RPMI7951 (cell line): ENCODE measurements at regions not wholly inside any gene's neighbourhood (a gene's known extent, or its start where the extent isn't known, plus 50 kb on each side); places are given as distances from the start of the nearest gene placed in this dataset.
"Not testable (repeated sequence)": the region's sequence is repeated elsewhere in the genome, so short reads cannot be mapped to it uniquely, and the experiment has no call there.

Experiments
- DNase-seq: peaks from one replicate; pipeline ENCODE4 v3.0.0-alpha.2; 2012; ENCODE audit warnings: low read depth

- DNase-seq, result no peak
Measured at GRCh38 chr6:81969011-81969410, 216.5 kb upstream of the TENT5A start.

DNA sequence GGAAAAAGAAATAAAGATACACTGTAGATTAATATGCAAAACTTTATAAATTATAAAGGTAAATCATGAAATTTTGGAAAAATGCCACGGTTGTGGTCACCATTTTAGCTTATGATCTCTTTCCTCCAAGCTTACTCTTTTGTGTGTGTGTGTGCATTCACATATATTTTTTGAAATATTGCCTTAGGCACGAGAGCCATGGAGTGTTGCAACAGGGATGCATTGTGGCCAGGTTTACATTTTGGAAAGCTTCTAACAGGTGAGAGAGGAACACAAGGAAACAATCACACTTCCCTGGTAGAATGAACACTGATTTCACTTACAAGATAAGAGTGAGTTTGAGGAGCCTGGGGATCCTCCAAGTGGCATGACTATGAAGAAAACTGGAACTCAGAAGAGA lies 214.5 kb upstream of the TENT5A start:
- no peak for DNase-seq

GRCh38 chr6:81962198-81962597 lies 209.7 kb upstream of the TENT5A start:
- peak; percentile 30 for DNase-seq

DNA sequence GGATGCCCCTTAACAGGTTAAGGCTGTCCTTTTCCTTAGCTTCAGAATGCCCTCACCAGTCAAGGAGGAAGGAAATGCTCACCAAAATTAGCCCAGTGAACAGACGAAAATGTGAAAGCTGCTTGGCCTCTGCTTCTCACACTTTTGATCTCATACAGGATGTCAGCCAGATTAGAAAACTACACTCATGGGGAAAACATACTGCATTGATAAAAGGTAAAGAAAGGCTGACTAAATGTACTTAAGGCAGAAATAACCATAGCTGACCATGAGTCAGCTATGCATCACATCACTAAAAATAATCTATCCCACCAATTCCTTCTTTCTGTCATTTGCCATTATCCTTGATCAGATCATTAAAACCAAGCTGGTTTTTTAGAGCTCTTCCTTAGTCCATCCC lies 198.4 kb upstream of the TENT5A start:
- DNase-seq, result peak; percentile 77

DNA sequence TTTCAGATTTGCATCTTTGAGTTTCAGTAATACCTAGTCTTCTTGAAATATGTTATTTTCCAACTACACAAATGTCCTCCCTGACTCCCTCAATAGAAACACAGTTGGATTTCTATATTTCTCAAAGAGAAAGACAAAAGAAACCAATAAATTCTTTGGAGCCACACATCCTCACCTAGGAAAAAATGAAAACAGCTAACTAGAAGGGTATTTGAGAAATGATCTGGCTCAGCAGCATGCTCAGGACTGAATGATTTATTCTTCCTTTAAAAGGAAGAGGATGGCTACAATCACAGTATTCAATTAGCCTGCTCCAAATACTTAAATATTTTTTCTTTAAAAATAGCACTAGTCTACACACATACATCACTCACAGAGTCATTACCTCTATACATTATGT lies 196.4 kb upstream of the TENT5A start:
- no peak for DNase-seq

DNA sequence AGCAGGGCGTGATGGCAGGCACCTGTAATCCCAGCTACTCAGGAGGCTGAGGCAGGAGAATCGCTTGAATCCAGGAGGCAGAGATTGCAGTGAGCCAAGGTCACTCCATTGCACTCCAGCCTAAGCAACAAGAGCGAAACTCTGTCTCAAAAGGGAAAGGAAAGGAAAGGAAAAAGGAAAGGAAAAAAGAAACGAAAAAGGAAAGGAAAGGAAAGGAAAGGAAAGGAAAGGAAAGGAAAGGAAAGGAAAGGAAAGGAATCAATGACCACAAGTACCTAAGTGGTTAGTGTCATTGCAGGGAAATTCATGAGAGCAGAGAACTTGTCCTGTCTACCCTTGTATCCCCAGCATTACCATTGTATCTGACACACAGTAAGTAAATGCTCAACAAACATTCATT lies 195.7 kb upstream of the TENT5A start:
- not testable (repeated sequence) for DNase-seq

- DNase-seq, result no peak
Measured at GRCh38 chr6:81944661-81945060, 192.2 kb upstream of the TENT5A start.

DNA sequence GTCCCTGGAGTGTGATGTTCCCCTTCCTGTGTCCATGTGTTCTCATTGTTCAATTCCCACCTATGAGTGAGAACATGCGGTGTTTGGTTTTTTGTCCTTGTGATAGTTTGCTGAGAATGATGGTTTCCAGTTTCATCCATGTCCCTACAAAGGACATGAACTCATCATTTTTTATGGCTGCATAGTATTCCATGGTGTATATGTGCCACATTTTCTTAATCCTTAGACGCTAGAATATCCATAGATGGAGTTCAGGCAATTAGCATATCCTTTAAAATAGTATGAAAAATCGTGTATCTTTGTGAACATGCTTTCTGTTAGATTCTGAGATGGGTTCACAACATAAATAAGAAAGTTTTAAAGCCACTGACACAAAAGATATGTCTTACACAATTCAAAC lies 190.4 kb upstream of the TENT5A start:
- DNase-seq, result not testable (repeated sequence)

DNA sequence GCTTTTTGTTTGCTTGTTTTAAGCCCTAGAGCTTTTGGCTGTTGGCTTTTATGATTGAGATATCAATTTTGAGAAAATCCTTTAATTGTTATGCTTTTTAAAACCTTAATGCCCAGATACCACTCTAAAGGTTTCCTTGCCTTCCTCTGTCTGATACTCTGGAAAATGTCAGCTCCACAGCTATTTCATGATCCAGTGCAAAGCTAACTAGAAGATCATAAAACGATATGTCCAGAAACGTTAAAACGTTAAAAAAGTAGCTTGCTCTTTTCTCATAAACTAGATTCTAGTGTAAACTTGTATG lies 189.5 kb upstream of the TENT5A start:
- DNase-seq, result no peak

GRCh38 chr6:81940451-81940985 lies 188.0 kb upstream of the TENT5A start:
- DNase-seq, result no peak

DNA sequence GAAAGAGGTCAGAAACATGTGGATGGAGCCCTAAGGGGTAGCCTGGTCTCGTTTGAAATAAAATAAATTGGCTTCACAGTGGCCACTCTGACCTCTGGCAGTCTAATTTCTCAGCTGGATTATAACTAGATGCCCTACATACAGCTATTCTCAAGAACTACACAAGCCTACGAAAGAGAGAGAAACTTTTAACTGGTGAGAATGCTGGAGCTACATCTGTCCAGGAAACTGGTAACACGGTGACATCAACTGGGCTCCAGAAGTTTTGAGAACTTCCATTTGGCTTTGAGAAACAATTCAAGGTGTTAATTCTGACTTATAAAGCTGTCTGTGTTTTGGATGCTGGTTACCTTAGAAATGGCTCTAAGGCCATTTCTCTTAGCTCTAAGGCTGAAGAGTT lies 187.3 kb upstream of the TENT5A start:
- no peak for DNase-seq

DNA sequence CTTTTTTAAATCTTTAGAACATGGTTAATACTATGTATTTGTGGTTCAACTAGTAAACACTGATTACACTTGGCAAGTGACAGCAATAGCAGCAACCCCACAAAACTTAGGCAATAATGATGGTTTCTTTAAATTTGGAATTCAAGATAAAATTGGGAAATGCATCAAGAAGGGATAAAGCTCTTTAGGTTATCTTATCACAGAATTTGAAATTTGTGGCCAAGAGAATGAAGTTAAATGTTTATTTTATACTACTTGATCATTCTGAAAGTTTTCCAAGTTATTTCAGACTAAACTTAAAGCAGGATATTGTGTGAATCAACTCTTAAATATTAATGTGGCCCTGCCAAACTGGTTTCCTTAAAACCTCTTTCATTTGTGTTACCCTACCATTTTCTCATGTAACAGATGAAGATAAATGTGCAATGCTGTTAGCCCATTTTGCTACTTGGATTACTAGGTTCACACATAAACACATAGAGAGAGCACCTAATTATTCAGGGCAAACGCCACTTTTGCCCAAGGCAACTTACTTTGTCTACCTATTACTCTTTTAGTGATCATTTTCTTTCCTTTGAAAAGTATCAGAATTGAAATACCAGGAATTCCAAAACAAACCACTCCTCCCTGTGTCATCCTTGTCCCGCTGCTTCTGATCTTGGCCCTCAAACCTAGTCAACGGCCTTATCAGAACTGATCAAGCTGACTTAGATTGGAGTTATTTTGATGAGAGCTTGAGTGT lies 186.7 kb upstream of the TENT5A start:
- DNase-seq, result peak; percentile 63

GRCh38 chr6:81938014-81938856 lies 185.8 kb upstream of the TENT5A start:
- peak; percentile 93 for DNase-seq

- peak; percentile 66 for DNase-seq
Measured at GRCh38 chr6:81937296-81937937, 184.9 kb upstream of the TENT5A start.

DNA sequence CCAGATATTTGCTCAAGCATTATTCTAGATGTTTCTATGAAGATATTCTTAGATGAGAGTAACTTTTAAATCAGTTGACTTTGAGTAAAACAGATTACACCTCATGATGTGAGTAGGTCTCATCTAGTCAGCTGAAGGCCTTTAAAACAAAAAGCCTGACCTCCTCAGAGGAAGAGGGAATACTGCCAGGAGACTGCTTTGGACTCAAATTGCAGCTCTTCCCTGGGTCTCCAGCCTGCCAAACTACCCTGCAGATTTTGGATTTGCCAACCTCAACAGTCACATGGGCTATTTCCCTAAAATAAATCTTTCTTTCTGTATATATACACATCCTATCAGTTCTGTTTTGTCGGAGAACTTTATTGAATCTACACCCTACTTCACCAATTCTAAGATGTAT lies 182.5 kb upstream of the TENT5A start:
- no peak for DNase-seq

DNA sequence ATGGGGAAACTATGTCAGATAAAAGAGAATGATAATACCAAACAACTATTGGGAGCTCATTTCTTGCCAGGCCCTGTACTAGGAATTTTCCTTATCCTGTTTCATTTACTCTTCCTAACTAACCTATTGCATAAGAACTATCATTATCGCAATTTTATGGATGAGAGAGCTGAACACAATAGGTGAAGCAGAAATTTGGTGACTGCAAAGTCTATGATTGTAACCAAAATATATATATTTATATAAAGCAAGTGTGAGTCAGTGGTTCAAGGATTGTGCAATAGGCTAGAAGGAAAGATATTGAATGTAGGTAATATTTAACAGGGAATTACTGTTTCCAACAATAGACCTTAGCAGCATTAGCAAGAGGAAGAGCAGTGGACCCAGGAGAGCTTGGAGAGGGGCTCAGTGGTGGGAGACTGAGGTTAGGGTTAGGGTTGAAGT lies 181.1 kb upstream of the TENT5A start:
- DNase-seq, result no peak

GRCh38 chr6:81933089-81933488 lies 180.6 kb upstream of the TENT5A start:
- DNase-seq, result no peak

DNA sequence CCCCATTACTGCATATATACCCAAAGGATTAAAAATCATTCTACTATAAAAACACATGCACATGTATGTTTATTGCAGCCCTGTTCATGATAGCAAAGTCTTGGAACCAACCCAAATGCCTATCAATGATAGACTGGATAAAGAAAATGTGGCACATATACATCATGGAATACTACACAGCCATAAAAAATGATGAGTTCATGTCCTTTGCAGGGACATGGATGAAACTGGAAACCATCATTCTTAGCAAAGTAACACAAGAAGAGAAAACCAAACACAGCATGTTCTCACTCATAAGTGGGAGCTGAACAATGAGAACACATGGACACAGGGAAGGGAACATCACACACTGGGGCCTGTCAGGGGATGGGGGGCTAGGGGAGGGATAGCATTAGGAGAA lies 180.0 kb upstream of the TENT5A start:
- not testable (repeated sequence) for DNase-seq

- DNase-seq, result no peak
Measured at GRCh38 chr6:81929828-81930227, 177.3 kb upstream of the TENT5A start.

GRCh38 chr6:81925201-81925600 lies 172.7 kb upstream of the TENT5A start:
- DNase-seq, result no peak

DNA sequence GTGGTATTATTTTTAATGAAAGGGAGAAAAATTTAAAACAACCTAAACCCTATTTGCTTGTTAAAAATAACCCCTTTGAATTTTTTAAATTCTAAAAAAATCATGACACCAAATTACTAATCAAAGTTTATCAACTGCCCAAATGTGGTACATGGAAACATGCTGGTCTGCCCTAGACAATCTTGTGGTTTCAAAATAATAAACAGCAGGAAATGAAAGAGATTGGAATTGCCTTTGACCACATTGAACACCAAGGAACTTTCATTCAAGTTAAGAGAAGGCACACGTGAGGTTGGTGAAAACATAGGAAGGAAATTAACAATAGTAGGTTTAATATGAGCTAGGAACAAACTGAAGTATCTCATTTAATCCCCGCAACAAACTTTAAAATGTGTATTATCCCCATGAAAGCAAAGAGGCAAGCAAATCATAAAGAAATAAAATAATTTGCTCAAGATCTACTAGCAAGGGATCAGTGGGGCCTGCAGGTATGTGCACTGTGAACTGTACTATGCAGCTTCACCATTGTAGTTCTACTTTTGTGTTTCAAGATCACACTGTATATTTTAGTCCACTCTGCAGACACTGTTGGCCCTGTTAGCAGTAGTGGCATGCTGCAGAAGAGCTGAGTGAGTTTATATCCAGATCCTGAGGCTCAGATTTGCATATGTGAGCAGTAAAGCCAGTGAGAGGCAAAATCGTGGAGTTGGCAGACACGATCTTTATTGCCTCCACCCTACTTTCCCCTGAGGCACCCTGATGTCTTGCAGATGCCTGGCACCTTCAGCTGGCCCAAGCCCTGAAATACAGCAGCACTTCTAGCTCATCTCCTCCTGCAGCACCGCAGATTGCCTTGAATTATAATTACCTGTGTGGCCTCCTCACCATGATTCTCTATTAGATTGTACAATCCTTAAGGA lies 157.8 kb upstream of the TENT5A start:
- peak; percentile 44 for DNase-seq
